ENCODE measurements at regions not wholly inside any gene's neighbourhood (a gene's known extent, or its start where the extent isn't known, plus 50 kb on each side); places are given as distances from the start of the nearest gene placed in this dataset.

- Histone ChIP-seq H3K27me3 (ENCODE audit: insufficient read depth, low read length, poor library complexity, severe bottlenecking) (no peaks in the 10 kb centered on the region), H3K4me3 (ENCODE audit: low read length, poor library complexity, severe bottlenecking) (no peak overlapping the region), H3K9me3 (ENCODE audit: insufficient read depth, low read depth, low read length) (no peaks in the 10 kb centered on the region; the same call in 1 of the 2 replicates), H2AFZ (ENCODE audit: low read length) (no peak overlapping the region), H3K9me2 (replicated peaks; ENCODE audit: low read depth, low read length) (no peaks in the 10 kb centered on the region), H4K20me1 (ENCODE audit: insufficient read depth, low read length, poor library complexity, severe bottlenecking) (no peaks in the 10 kb centered on the region), H3K4me1 (ENCODE audit: insufficient read depth, low read length, poor library complexity, severe bottlenecking) (no peaks in the 10 kb centered on the region), H3K4me2 (ENCODE audit: low read depth, low read length, poor library complexity, severe bottlenecking) (no peak overlapping the region), H3F3A (ENCODE audit: low read depth) (no peaks in the 10 kb centered on the region), H3K79me2 (ENCODE audit: insufficient read depth, low read length) (no peaks in the 10 kb centered on the region), H3K36me3 (ENCODE audit: insufficient read depth, low read length) (no peaks in the 10 kb centered on the region), H3K9ac (ENCODE audit: low read depth, low read length, poor library complexity, severe bottlenecking) (no peak overlapping the region)
- no peak for TF ChIP-seq EZH2phosphoT487 (IDR thresholded peaks at IDR 0.05; ENCODE audit: borderline replicate concordance)
- TF ChIP-seq, protein P1, sequence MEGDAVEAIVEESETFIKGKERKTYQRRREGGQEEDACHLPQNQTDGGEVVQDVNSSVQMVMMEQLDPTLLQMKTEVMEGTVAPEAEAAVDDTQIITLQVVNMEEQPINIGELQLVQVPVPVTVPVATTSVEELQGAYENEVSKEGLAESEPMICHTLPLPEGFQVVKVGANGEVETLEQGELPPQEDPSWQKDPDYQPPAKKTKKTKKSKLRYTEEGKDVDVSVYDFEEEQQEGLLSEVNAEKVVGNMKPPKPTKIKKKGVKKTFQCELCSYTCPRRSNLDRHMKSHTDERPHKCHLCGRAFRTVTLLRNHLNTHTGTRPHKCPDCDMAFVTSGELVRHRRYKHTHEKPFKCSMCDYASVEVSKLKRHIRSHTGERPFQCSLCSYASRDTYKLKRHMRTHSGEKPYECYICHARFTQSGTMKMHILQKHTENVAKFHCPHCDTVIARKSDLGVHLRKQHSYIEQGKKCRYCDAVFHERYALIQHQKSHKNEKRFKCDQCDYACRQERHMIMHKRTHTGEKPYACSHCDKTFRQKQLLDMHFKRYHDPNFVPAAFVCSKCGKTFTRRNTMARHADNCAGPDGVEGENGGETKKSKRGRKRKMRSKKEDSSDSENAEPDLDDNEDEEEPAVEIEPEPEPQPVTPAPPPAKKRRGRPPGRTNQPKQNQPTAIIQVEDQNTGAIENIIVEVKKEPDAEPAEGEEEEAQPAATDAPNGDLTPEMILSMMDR (conservative IDR thresholded peaks at IDR 0.05; ENCODE audit: low read length): no peak
These were observed 158.6 kb downstream of the INHBA start for GRCh38 chr7:41544241-41544640.

DNA sequence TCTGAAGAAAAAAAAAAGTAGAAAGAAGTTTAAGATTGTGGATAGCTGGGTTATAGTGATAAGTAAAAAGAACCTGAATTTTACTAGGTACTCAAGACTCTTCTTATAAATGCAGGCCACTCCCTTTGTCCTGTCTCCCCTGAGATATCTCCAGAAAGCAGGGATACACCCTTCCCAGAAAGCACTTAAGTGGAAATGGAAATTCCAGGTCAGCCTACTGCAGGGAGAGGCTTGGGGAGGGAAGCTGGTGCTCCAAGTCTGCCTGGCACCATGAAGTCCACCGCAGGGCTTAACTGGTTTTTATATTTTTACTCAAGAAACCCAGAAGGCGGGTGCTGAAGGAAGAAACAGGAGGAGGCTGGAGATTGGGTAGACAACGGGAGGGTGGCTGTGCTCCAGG is 162.3 kb downstream of the INHBA start:
- Histone ChIP-seq H3K79me2 (ENCODE audit: insufficient read depth, low read length) (no peaks in the 10 kb centered on the region), H2AFZ (ENCODE audit: low read length) (no peak overlapping the region), H3K4me3 (ENCODE audit: low read length, poor library complexity, severe bottlenecking) (no peak overlapping the region)

DNA sequence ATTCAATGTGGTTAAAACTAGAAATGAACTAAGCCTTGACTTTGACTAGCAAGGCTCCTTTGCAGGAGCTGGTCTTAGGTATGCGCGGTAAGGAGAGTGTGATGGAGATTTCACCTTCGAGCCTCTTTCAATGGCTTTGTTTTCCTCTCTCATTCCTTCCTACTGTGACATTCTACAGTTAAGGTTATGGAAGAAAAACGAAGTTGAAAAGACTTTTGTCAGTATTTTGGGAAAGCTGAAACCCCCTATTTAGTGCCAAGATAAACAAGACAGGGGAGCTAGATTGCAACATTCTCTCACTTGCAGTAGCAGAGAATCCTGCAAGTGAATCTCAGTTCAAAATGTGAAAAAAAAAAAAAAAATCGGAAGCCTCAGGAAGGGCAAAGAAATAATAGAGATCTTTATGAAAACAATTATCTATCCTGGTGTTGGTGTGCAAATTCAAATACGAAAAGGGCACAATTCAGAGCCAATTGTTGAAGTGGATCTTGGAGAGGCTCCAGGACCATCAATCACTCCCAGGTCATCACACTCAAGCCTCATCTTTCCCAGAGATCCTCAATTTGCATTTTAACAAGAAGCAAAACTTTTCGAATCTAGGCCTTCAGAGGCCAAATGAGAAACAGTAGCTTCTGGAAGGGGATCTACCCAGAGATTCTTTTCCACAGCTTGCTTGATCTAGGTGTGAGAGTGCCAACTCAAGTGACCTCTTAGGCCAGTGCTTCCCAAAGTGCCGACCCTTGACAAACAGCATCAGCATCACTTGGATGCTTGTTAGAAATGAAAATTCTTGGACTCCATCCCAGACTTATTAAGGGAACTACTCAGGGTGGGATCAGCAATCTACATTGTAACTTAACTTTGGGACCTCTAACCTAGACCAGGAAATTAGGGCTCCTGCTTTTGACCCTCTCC is 163.8 kb downstream of the INHBA start:
- H3K9me3 ChIP-seq (ENCODE audit: insufficient read depth, low read depth, low read length): no peaks in the 10 kb centered on the region; the same call in 1 of the 2 replicates
- TF ChIP-seq EZH2phosphoT487 (IDR thresholded peaks at IDR 0.05; ENCODE audit: borderline replicate concordance): no peak
- TF ChIP-seq, protein P1 (conservative IDR thresholded peaks at IDR 0.05; ENCODE audit: low read length): no peak
- no peak overlapping the region for H3K9ac ChIP-seq (ENCODE audit: low read depth, low read length, poor library complexity, severe bottlenecking)
- H3K79me2 ChIP-seq (ENCODE audit: insufficient read depth, low read length): no peaks in the 10 kb centered on the region
- H3F3A ChIP-seq (ENCODE audit: low read depth): no peaks in the 10 kb centered on the region
- H3K4me2 ChIP-seq (ENCODE audit: low read depth, low read length, poor library complexity, severe bottlenecking): no peak overlapping the region
- H3K36me3 ChIP-seq (ENCODE audit: insufficient read depth, low read length): no peaks in the 10 kb centered on the region
- no peaks in the 10 kb centered on the region for H3K9me2 ChIP-seq (replicated peaks; ENCODE audit: low read depth, low read length)
- no peaks in the 10 kb centered on the region for H3K4me1 ChIP-seq (ENCODE audit: insufficient read depth, low read length, poor library complexity, severe bottlenecking)
- no peak overlapping the region for H2AFZ ChIP-seq (ENCODE audit: low read length)
- H4K20me1 ChIP-seq (ENCODE audit: insufficient read depth, low read length, poor library complexity, severe bottlenecking): no peaks in the 10 kb centered on the region
- no peaks in the 10 kb centered on the region for H3K27me3 ChIP-seq (ENCODE audit: insufficient read depth, low read length, poor library complexity, severe bottlenecking)
- H3K4me3 ChIP-seq (ENCODE audit: low read length, poor library complexity, severe bottlenecking): no peak overlapping the region

More for the DNA sequence above, 162.3 kb downstream of the INHBA start:
- no peak overlapping the region for H3K4me2 ChIP-seq (ENCODE audit: low read depth, low read length, poor library complexity, severe bottlenecking)
- H3K36me3 ChIP-seq (ENCODE audit: insufficient read depth, low read length): no peaks in the 10 kb centered on the region
- H3K9ac ChIP-seq (ENCODE audit: low read depth, low read length, poor library complexity, severe bottlenecking): no peak overlapping the region
- H4K20me1 ChIP-seq (ENCODE audit: insufficient read depth, low read length, poor library complexity, severe bottlenecking): no peaks in the 10 kb centered on the region
- no peak for TF ChIP-seq EZH2phosphoT487 (IDR thresholded peaks at IDR 0.05; ENCODE audit: borderline replicate concordance)
- TF ChIP-seq, protein P1 (conservative IDR thresholded peaks at IDR 0.05; ENCODE audit: low read length): no peak
- no peaks in the 10 kb centered on the region; the same call in 1 of the 2 replicates for H3K9me3 ChIP-seq (ENCODE audit: insufficient read depth, low read depth, low read length)
- no peaks in the 10 kb centered on the region for H3K4me1 ChIP-seq (ENCODE audit: insufficient read depth, low read length, poor library complexity, severe bottlenecking)
- H3K27me3 ChIP-seq (ENCODE audit: insufficient read depth, low read length, poor library complexity, severe bottlenecking): no peaks in the 10 kb centered on the region
- no peaks in the 10 kb centered on the region for H3F3A ChIP-seq (ENCODE audit: low read depth)
- no peaks in the 10 kb centered on the region for H3K9me2 ChIP-seq (replicated peaks; ENCODE audit: low read depth, low read length)
